22Rv1 (cell line): ENCODE measurements at regions not wholly inside any gene's neighbourhood (a gene's known extent, or its start where the extent isn't known, plus 50 kb on each side); places are given as distances from the start of the nearest gene placed in this dataset.

Experiments used
- ZFX ChIP-seq: fragments of 450-650 bp; IDR thresholded peaks from 2 replicates; pipeline ENCODE4 v1.6.1; 2017; ENCODE audit warnings: antibody characterized with exemption, borderline replicate concordance
- TF ChIP-seq, protein P1 (sequence below): fragments of 450-650 bp; IDR thresholded peaks from 2 replicates; pipeline ENCODE4 v1.5.1; 2017; ENCODE audit warnings: mild to moderate bottlenecking

DNA sequence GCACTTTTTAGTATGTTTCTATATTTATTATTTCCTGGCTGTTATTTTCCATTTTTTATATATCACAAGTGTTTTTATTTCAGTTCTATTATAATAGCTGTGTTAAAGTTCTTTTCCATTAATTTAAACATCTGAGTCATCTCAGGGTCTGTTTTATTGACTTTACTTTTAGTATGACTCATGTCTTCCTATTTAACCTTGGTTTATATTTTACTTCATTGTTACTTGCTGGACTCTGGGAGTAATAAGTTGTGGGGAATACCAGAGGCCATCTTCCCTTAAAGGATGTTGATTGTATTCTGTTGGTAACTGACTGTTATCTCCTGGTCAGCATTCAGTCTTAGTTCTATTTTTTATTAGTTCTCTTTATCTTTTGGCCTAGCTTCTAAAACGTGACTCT lies 1508.2 kb downstream of the CDH11 start:
- TF ChIP-seq, protein P1, sequence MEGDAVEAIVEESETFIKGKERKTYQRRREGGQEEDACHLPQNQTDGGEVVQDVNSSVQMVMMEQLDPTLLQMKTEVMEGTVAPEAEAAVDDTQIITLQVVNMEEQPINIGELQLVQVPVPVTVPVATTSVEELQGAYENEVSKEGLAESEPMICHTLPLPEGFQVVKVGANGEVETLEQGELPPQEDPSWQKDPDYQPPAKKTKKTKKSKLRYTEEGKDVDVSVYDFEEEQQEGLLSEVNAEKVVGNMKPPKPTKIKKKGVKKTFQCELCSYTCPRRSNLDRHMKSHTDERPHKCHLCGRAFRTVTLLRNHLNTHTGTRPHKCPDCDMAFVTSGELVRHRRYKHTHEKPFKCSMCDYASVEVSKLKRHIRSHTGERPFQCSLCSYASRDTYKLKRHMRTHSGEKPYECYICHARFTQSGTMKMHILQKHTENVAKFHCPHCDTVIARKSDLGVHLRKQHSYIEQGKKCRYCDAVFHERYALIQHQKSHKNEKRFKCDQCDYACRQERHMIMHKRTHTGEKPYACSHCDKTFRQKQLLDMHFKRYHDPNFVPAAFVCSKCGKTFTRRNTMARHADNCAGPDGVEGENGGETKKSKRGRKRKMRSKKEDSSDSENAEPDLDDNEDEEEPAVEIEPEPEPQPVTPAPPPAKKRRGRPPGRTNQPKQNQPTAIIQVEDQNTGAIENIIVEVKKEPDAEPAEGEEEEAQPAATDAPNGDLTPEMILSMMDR, result no peak
- no peak for TF ChIP-seq ZFX
